HEK293T (cell line): ENCODE measurements at regions not wholly inside any gene's neighbourhood (a gene's known extent, or its start where the extent isn't known, plus 50 kb on each side); places are given as distances from the start of the nearest gene placed in this dataset.

ENCODE experiments used
- CTCF ChIA-PET: fragments of 350-600 bp; formaldehyde crosslinking; extraction: SDS; loops from one replicate; lab custom pipeline; 2021; ENCODE audit warnings: antibody characterized with exemption, inconsistent platforms; lab: Yijun Ruan, JAX
- POLR2A ChIA-PET: fragments of 350-600 bp; formaldehyde crosslinking; extraction: SDS; loops from one replicate; lab custom pipeline; 2020; ENCODE audit warnings: antibody characterized with exemption, inconsistent platforms; lab: Yijun Ruan, JAX
- DNase-seq: peaks from one replicate; pipeline ENCODE4 v3.0.0; 2012; ENCODE audit warnings: mixed read lengths; ENCODE audit errors: extremely low spot score
- ARNT ChIP-seq: fragments of 450-650 bp; IDR thresholded peaks from 2 replicates; pipeline ENCODE4 v1.6.1; 2017; ENCODE audit warnings: mild to moderate bottlenecking
- BHLHE40 ChIP-seq: fragments of 450-650 bp; IDR thresholded peaks from 2 replicates; pipeline ENCODE4 v1.6.1; 2016; ENCODE audit warnings: mild to moderate bottlenecking, moderate library complexity, borderline replicate concordance
- CTBP1 ChIP-seq: fragments of 450-650 bp; IDR thresholded peaks from 2 replicates; pipeline ENCODE4 v1.6.1; 2016; ENCODE audit warnings: borderline replicate concordance
- ELF4 ChIP-seq: fragments of 450-650 bp; IDR thresholded peaks from 2 replicates; pipeline ENCODE4 v1.6.1; 2017; ENCODE audit warnings: antibody characterized with exemption
- FOXA1 ChIP-seq: fragments of 450-650 bp; IDR thresholded peaks from 2 replicates; pipeline ENCODE4 v1.6.1; 2016; ENCODE audit warnings: mild to moderate bottlenecking
- FOXK2 ChIP-seq: fragments of 450-650 bp; IDR thresholded peaks from 2 replicates; pipeline ENCODE4 v1.6.1; 2016; ENCODE audit warnings: mild to moderate bottlenecking
- FOXM1 ChIP-seq: fragments of 450-650 bp; IDR thresholded peaks from 2 replicates; pipeline ENCODE4 v1.6.1; 2017; ENCODE audit warnings: mild to moderate bottlenecking, borderline replicate concordance
- HDGF ChIP-seq: fragments of 450-650 bp; IDR thresholded peaks from 2 replicates; pipeline ENCODE4 v1.6.1; 2017; ENCODE audit warnings: antibody characterized with exemption, borderline replicate concordance
- L3MBTL2 ChIP-seq: fragments of 450-650 bp; conservative IDR thresholded peaks from 2 replicates; pipeline ENCODE4 v1.6.1; 2016; ENCODE audit warnings: mild to moderate bottlenecking
- LEF1 ChIP-seq: fragments of 450-650 bp; IDR thresholded peaks from 2 replicates; pipeline ENCODE4 v1.6.1; 2017; ENCODE audit warnings: mild to moderate bottlenecking, borderline replicate concordance
- NFRKB ChIP-seq: fragments of 450-650 bp; IDR thresholded peaks from 2 replicates; pipeline ENCODE4 v1.6.1; 2016; ENCODE audit warnings: mild to moderate bottlenecking, moderate library complexity
- SP1 ChIP-seq: fragments of 450-650 bp; IDR thresholded peaks from 2 replicates; pipeline ENCODE4 v1.6.1; 2017
- SUZ12 ChIP-seq: fragments of 450-650 bp; IDR thresholded peaks from 2 replicates; pipeline ENCODE4 v1.6.1; 2016; ENCODE audit warnings: mild to moderate bottlenecking
- TARDBP ChIP-seq: fragments of 450-650 bp; IDR thresholded peaks from 2 replicates; pipeline ENCODE4 v1.6.1; 2016
- ZNF384 ChIP-seq: fragments of 450-650 bp; IDR thresholded peaks from 2 replicates; pipeline ENCODE4 v1.6.1; 2016
- TF ChIP-seq, protein P1 (sequence below): fragments of 450-650 bp; IDR thresholded peaks from 2 replicates; pipeline ENCODE4 v1.6.1; 2016

DNA sequence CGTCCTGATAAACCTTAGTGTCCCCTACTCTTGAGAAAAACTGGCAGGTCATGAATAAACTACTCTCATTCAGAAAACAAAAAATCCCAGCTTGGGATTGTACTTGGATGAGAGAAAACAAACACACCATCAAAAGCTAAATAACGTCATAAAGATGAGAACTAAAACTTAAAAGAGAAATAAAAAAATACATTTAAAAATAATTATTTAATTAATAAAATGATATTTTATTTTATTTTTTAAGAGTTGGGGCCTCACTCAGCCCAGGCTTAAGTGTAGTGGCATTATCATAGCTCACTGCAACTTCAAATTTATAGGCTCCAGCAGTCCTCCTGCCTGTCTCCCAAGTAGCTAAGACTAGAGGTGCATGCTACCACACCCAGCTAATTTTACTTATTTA, 125.4 kb upstream of the CA10 start:
- POLR2A ChIA-PET = no interaction called here
- no peak for TF ChIP-seq FOXA1
- no peak for TF ChIP-seq SUZ12
- no peak for TF ChIP-seq ZNF384
- TF ChIP-seq BHLHE40 = no peak
- no peak for TF ChIP-seq NFRKB
- no peak for TF ChIP-seq LEF1
- CTCF ChIA-PET = no interaction called here
- no peak for DNase-seq

DNA sequence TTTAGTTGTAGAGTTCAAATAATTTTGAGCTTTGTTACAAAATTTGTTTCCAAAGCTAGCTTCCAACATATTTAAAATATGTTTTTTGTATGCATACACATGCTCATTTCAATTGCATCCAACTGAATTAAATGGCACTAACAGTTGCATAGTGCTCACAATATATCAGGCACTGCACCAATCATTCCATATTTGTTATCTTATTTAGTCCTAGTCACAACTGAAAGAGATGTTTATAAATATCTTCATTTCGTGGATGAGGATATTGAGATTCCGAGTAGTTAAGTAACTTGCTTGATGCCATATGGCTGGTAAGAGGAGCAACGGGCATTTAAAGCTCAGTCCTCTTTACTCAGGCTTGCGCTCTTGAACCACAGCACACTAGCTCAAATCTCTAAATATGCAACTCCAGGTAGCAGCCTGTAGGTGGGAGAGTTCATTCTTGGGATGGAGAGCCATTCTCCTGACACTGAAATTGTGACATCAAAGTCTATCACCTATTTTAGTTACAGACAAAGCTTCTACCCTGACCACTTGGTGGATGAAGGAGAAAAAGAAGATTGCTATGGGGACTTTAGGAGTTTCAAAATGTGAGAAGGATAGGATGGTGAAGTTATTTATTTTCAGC, 118.0 kb upstream of the CA10 start:
- no peak for DNase-seq
- POLR2A ChIA-PET = no interaction called here
- CTCF ChIA-PET = no interaction called here
- no peak for TF ChIP-seq CTBP1
- TF ChIP-seq HDGF = no peak
- TF ChIP-seq FOXK2 = no peak
- TF ChIP-seq ELF4 = no peak
- TF ChIP-seq NFRKB = no peak
- TF ChIP-seq FOXM1 = no peak
- TF ChIP-seq, protein P1, sequence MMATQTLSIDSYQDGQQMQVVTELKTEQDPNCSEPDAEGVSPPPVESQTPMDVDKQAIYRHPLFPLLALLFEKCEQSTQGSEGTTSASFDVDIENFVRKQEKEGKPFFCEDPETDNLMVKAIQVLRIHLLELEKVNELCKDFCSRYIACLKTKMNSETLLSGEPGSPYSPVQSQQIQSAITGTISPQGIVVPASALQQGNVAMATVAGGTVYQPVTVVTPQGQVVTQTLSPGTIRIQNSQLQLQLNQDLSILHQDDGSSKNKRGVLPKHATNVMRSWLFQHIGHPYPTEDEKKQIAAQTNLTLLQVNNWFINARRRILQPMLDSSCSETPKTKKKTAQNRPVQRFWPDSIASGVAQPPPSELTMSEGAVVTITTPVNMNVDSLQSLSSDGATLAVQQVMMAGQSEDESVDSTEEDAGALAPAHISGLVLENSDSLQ = no peak
- TF ChIP-seq SP1 = no peak
- TF ChIP-seq LEF1 = no peak
- no peak for TF ChIP-seq TARDBP
- no peak for TF ChIP-seq SUZ12
- TF ChIP-seq BHLHE40 = no peak

DNA sequence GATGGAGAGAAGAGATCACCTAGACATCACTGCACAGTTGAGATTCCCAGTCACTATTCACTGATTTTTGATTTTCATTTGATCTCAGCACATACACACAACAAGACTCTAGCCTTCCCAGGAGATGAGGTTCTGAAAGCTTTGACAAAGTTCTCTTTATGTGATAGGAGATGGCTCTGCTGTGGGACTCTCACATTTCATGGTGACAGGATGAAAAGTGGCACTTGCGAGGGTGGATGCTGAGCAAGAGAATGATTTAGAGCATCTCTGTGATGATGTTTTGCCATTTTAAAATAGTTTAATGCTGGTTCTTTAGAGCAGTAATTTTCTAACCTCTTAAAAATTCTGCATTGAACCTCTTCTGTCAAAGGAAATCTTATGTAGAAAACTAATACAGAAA, 113.3 kb upstream of the CA10 start:
- CTCF ChIA-PET = no interaction called here
- POLR2A ChIA-PET = no interaction called here
- no peak for TF ChIP-seq FOXA1
- DNase-seq = no peak

DNA sequence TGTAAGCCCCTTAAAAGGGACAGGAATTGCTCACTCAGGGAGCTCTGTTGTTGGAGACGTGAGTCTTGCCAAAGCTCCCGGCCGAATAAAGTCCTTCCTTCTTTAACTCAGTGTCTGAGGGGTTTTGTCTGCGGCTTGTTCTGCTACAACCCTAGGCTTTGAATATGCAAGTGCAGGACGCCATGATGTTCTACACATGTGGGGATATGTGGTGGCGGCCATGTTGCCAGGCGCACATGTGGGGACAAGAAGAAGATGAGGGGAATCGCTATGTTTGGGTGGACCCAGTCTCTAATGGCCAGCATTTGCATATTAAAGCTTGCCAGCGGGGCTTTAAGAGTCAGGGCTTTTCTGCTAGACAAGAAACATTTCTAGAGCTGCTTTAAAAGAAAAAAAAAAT, 96.8 kb upstream of the CA10 start:
- TF ChIP-seq SUZ12 (no peak), L3MBTL2 (no peak), HDGF (no peak), FOXA1 (no peak), SP1 (no peak), TARDBP (no peak), NFRKB (no peak), ZNF384 (no peak), BHLHE40 (no peak), FOXK2 (no peak), FOXM1 (no peak)
- TF ChIP-seq, protein P1 = no peak
- ChIA-PET CTCF (no interaction called here), POLR2A (no interaction called here)
- DNase-seq = no peak

DNA sequence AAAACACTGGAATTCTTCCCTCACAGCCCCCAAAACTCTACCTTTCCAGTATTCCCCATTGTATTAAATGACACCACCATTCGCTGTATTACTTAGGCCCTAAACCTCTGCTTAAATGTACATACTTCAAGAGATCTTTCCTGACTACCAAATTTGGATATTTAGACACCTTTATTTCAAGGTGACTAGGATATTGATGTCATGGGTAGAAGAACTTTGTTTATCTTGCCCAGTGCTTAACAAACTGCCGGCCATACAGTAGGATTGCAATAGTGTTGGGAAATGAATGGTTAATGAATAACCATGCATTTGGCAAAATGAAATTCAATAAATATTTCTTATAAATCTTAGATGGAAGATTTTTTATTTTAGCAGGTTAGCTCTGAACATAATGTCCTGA, 86.2 kb upstream of the CA10 start:
- POLR2A ChIA-PET = no interaction called here
- CTCF ChIA-PET = no interaction called here
- no peak for TF ChIP-seq TARDBP
- no peak for TF ChIP-seq HDGF
- TF ChIP-seq LEF1 = no peak
- TF ChIP-seq, protein P1 = no peak
- no peak for TF ChIP-seq SUZ12
- no peak for TF ChIP-seq NFRKB
- no peak for TF ChIP-seq FOXA1
- TF ChIP-seq BHLHE40 = no peak
- DNase-seq = no peak

DNA sequence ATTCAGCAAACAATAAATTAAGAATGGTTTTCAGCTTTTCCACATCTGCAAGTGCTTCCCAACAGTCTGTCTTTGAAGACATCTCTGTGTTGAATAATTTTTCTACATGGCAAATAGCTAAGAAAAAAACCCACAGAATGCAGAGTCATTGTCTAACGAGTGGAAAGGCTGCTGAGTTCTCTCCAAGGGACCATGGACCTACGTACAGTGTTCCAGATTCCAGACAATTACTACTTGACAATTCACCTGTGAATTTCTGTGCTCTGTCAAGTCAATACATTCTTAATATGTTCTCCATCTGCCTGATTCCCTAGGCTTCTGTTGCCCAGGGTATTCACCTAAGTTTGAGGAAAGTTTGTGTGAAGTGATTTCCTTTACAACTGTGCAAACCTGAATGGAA, 83.8 kb upstream of the CA10 start:
- POLR2A ChIA-PET = no interaction called here
- TF ChIP-seq LEF1 = no peak
- TF ChIP-seq TARDBP = no peak
- TF ChIP-seq NFRKB = no peak
- no peak for TF ChIP-seq ARNT
- TF ChIP-seq, protein P1 = no peak
- no peak for TF ChIP-seq FOXA1
- TF ChIP-seq SUZ12 = no peak
- no peak for TF ChIP-seq ZNF384
- TF ChIP-seq HDGF = no peak
- TF ChIP-seq SP1 = no peak
- CTCF ChIA-PET = no interaction called here
- no peak for DNase-seq

DNA sequence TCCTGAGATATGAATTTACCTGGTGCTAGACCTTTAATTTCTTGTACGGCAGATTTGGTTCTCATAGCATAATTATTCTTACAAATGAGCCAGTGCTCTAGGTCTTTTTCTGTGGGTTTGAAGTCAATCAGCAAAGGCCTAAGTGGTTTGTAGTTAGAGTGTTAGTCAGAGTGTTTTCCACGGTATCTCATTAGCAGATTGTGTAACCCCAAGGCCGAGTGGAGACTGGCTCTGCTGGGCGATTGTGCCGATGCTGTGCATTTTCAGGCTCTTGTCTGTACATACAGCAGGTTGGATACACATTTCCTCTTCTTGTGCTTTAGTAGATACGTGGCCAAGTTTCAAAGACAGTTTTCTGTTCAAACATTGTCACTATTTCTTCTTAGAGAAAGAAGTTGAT, 78.6 kb upstream of the CA10 start:
- POLR2A ChIA-PET = no interaction called here
- CTCF ChIA-PET = no interaction called here
- DNase-seq = no peak
- TF ChIP-seq LEF1 = no peak
- TF ChIP-seq CTBP1 = no peak
- TF ChIP-seq ELF4 = no peak
- no peak for TF ChIP-seq ZNF384
- no peak for TF ChIP-seq ARNT
- TF ChIP-seq, protein P1 = no peak
- TF ChIP-seq TARDBP = no peak
- TF ChIP-seq FOXA1 = no peak
- no peak for TF ChIP-seq BHLHE40
- TF ChIP-seq L3MBTL2 = no peak
- TF ChIP-seq HDGF = no peak
- TF ChIP-seq SUZ12 = no peak
- no peak for TF ChIP-seq FOXM1
